GM21360 (cell line): ENCODE measurements at regions not wholly inside any gene's neighbourhood (a gene's known extent, or its start where the extent isn't known, plus 50 kb on each side); places are given as distances from the start of the nearest gene placed in this dataset.

Source experiments
- ATAC-seq: cut with Tn5 transposase; IDR thresholded peaks from one replicate; pipeline ENCODE4 v1.9.1; 2021; ENCODE audit warnings: mild to moderate bottlenecking, moderate library complexity; ENCODE audit not compliant: unreplicated experiment

GRCh38 chr5:90135779-90136378, 273.7 kb downstream of the CETN3 start:
- no peak for ATAC-seq

- no peak for ATAC-seq
Measured at GRCh38 chr5:90134892-90135291, 274.7 kb downstream of the CETN3 start.

DNA sequence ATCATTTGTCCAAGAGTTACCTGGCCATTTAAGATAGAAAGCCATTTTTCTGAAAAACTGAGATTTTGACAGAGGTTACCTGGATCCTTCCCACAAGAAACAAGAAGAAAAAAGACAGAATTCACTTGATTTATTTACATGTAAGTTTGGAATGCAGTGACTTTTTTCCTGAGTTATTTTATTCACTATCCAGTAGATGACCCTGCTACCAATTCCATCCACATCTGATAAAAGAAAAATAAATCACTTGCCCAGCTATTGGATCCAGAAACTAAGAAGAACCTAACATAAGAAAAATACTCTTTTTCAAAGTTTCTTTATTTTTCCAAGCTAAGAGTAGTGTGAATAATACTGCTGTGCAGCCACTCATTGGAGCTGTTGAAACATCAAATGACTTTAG, 275.2 kb downstream of the CETN3 start:
- no peak for ATAC-seq

DNA sequence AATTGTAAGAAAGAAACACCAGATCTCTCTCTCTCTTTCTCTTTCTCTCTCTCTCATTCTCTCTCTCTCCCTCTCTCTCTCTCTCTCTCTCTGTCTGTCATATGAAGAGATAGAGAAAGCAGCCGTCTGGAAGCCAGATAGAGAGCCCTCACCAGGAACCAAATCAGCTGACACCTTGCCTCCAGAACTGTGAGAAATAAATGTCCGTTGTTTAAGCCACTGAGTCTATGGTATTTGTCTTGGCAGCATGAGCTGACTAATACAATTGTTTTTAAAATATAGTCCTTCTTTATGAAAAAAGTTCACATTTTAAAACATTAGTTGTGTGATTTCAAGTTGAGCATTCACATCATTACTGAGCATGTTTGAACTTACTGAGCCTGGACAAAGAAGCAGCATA, 275.6 kb downstream of the CETN3 start:
- no peak for ATAC-seq

- ATAC-seq = peak; percentile 78
Measured at GRCh38 chr5:90131383-90132133, 278.0 kb downstream of the CETN3 start.

DNA sequence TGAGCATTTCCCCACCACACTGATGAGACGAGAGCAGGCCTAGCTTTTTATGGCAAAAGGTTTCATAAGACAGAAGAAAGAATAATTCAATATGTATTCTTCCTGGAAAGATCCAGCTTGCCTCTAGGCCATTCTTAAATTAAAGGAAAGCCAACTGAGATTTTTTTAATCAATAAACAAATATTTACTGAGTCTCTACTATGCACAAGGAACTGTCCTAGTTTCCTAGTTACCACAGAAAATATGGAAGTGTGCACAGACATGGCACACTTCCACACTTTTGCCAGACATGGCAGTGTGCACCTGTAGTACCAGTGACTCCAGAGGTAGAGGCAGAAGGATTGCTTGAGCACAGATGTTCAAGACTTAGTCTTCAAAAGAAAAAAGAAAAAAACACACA, 281.0 kb downstream of the CETN3 start:
- ATAC-seq = no peak

- no peak for ATAC-seq
Measured at GRCh38 chr5:90119531-90119971, 290.0 kb downstream of the CETN3 start.

- ATAC-seq = no peak
Measured at GRCh38 chr5:90117005-90117404, 292.6 kb downstream of the CETN3 start.

DNA sequence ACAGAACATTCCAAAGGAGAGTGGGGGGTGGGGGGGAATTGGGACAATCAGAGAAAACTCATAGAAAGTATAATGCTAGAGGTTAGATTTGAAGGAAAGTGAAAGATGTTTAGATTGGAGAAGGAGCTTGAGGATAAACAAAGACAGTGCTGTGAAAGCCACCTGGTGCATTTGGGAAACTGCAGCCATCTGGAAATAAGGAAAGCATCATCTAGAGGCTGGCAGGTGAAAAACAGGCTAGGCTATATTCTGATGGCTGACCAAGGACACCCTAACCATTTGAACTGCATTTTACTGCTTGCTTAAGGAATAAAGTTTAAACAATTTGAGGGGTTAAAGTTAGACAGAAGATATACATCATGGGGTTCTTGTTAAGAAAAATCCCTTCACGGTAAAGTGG, 296.4 kb downstream of the CETN3 start:
- ATAC-seq = no peak

GRCh38 chr5:90112033-90112692, 297.4 kb downstream of the CETN3 start:
- ATAC-seq = no peak

- no peak for ATAC-seq
Measured at GRCh38 chr5:90111364-90112032, 298.1 kb downstream of the CETN3 start.

GRCh38 chr5:90109285-90109684, 300.3 kb downstream of the CETN3 start:
- no peak for ATAC-seq

- ATAC-seq = no peak
Measured at GRCh38 chr5:90099099-90099498, 310.5 kb downstream of the CETN3 start.

GRCh38 chr5:90097082-90097477, 312.5 kb downstream of the CETN3 start:
- ATAC-seq = no peak

GRCh38 chr5:90096415-90097081, 313.0 kb downstream of the CETN3 start:
- ATAC-seq = no peak

DNA sequence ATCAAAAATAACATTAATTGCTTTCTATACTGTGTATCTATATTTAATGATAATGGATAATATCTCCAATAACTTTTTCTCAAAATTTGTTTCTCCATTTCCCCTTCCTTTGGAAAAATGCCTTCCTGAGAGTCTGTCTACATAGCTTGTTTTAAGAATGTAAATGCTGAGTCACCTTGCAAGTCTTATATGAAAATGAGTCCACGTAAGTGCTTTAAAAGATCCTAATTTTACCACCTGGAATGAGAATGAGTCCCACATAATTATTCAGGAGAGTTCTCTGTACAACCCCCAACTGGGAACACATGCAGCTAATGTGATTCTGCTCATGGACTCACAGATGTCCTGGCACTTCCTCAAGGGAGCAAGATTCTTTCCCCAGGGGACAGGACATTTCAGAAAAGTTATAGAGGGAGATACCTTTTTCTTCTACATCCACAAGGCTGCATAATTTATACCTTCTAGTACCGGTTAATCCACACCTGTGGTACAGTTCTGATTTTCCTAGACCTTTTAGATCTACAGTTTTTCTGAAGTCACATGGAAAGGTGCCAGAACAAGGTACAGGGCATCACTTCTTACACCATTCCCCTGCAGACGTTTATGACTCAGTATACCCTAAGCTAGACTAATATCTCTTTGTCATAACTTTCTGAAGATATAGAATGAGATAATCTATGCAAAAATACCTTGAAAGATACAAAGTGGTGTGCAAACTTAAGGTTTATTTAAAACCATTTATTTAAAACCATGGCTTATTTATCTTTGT, 314.1 kb downstream of the CETN3 start:
- no peak for ATAC-seq

GRCh38 chr5:90093751-90094485, 315.6 kb downstream of the CETN3 start:
- ATAC-seq = no peak

GRCh38 chr5:90092734-90093133, 316.8 kb downstream of the CETN3 start:
- no peak for ATAC-seq

- no peak for ATAC-seq
Measured at GRCh38 chr5:90084342-90084741, 325.2 kb downstream of the CETN3 start.
